Fibroblast of villous mesenchyme (primary cell): ENCODE measurements at regions not wholly inside any gene's neighbourhood (a gene's known extent, or its start where the extent isn't known, plus 50 kb on each side); places are given as distances from the start of the nearest gene placed in this dataset.
A peak's percentile ranks its signal among the peaks of the same experiment; 100 is the strongest.

Experiments
- DNase-seq: peaks from one replicate; pipeline ENCODE4 v3.0.0-alpha.2; 2010; ENCODE audit warnings: low read depth
- H3K4me3 ChIP-seq: 2 replicates; pipeline ENCODE4 v1.5.1; 2011; ENCODE audit warnings: low read depth, mild to moderate bottlenecking, low read length
- CTCF ChIP-seq: IDR thresholded peaks from 2 replicates; pipeline ENCODE4 v1.5.1; 2012; ENCODE audit warnings: low read depth, mild to moderate bottlenecking, low read length; ENCODE audit not compliant: insufficient read depth

GRCh38 chr14:61616524-61617185, 78.7 kb upstream of the HIF1A start:
- H3K4me3 ChIP-seq = no peak overlapping the region
- peak; percentile 82 for DNase-seq

GRCh38 chr14:61618448-61618847, 76.9 kb upstream of the HIF1A start:
- DNase-seq = no peak
- no peak for TF ChIP-seq CTCF

More at GRCh38 chr14:61616524-61617185, 78.7 kb upstream of the HIF1A start:
- no peak for TF ChIP-seq CTCF

GRCh38 chr14:61619494-61619893, 75.8 kb upstream of the HIF1A start:
- no peak for TF ChIP-seq CTCF
- no peak overlapping the region for H3K4me3 ChIP-seq
- no peak for DNase-seq

More at GRCh38 chr14:61618448-61618847, 76.9 kb upstream of the HIF1A start:
- no peak overlapping the region for H3K4me3 ChIP-seq

GRCh38 chr14:61620130-61620946, 75.0 kb upstream of the HIF1A start:
- H3K4me3 ChIP-seq = peak overlapping the region; percentile 19
- no peak for TF ChIP-seq CTCF

GRCh38 chr14:61621444-61621843, 73.9 kb upstream of the HIF1A start:
- no peak for TF ChIP-seq CTCF
- H3K4me3 ChIP-seq = no peak overlapping the region
- no peak for DNase-seq

More at GRCh38 chr14:61620130-61620946, 75.0 kb upstream of the HIF1A start:
- DNase-seq = peak; percentile 98

- no peak overlapping the region for H3K4me3 ChIP-seq
- TF ChIP-seq CTCF = no peak
- DNase-seq = no peak
Measured at GRCh38 chr14:61622051-61622450, 73.3 kb upstream of the HIF1A start.

- no peak for TF ChIP-seq CTCF
- DNase-seq = peak; percentile 79
- no peak overlapping the region for H3K4me3 ChIP-seq
Measured at GRCh38 chr14:61623927-61624326, 71.4 kb upstream of the HIF1A start.
